ENCODE measurements at regions not wholly inside any gene's neighbourhood (a gene's known extent, or its start where the extent isn't known, plus 50 kb on each side); places are given as distances from the start of the nearest gene placed in this dataset.

GRCh38 chr13:73633817-73634460 lies 500.3 kb downstream of the KLF12 start:
- WGBS, 2 experiments = 42 to 66% methylated on average over 4 of the region's 4 CpGs
- no peak overlapping the region for H3K27ac ChIP-seq (ENCODE audit: insufficient read depth, low read depth, low read length, poor library complexity, severe bottlenecking)
- H3K4me3 ChIP-seq (ENCODE audit: insufficient read depth, low read depth, low read length) = no peak overlapping the region
- H3K27me3 ChIP-seq (ENCODE audit: control insufficient read depth, insufficient read depth, low read length, poor library complexity, severe bottlenecking) = no peaks in the 10 kb centered on the region
- no peaks in the 10 kb centered on the region for H3K36me3 ChIP-seq (ENCODE audit: control insufficient read depth, insufficient read depth, low read length)
- H3K9me3 ChIP-seq (ENCODE audit: control insufficient read depth, low read length) = no peaks in the 10 kb centered on the region
- H3K4me1 ChIP-seq (ENCODE audit: control insufficient read depth, insufficient read depth, low read length) = no peaks in the 10 kb centered on the region

- no peaks in the 10 kb centered on the region for H3K4me1 ChIP-seq (ENCODE audit: control insufficient read depth, insufficient read depth, low read length)
- WGBS, 2 experiments = 95 to 97% methylated on average over 5 of the region's 5 CpGs
- no peaks in the 10 kb centered on the region for H3K9me3 ChIP-seq (ENCODE audit: control insufficient read depth, low read length)
- H3K4me3 ChIP-seq (ENCODE audit: insufficient read depth, low read depth, low read length) = no peak overlapping the region
- no peaks in the 10 kb centered on the region for H3K36me3 ChIP-seq (ENCODE audit: control insufficient read depth, insufficient read depth, low read length)
- H3K27me3 ChIP-seq (ENCODE audit: control insufficient read depth, insufficient read depth, low read length, poor library complexity, severe bottlenecking) = no peaks in the 10 kb centered on the region
- no peak overlapping the region for H3K27ac ChIP-seq (ENCODE audit: insufficient read depth, low read depth, low read length, poor library complexity, severe bottlenecking)
Measured at GRCh38 chr13:73631411-73631810, 502.8 kb downstream of the KLF12 start.

GRCh38 chr13:73625562-73626339 lies 508.5 kb downstream of the KLF12 start:
- H3K4me1 ChIP-seq (ENCODE audit: control insufficient read depth, insufficient read depth, low read length) = no peaks in the 10 kb centered on the region
- no peaks in the 10 kb centered on the region for H3K27me3 ChIP-seq (ENCODE audit: control insufficient read depth, insufficient read depth, low read length, poor library complexity, severe bottlenecking)
- no peaks in the 10 kb centered on the region for H3K36me3 ChIP-seq (ENCODE audit: control insufficient read depth, insufficient read depth, low read length)
- H3K9me3 ChIP-seq (ENCODE audit: control insufficient read depth, low read length) = no peaks in the 10 kb centered on the region
- 96 to 97% methylated on average over 7 to 8 of the region's 8 CpGs for WGBS, 2 experiments
- no peak overlapping the region for H3K27ac ChIP-seq (ENCODE audit: insufficient read depth, low read depth, low read length, poor library complexity, severe bottlenecking)
- H3K4me3 ChIP-seq (ENCODE audit: insufficient read depth, low read depth, low read length) = no peak overlapping the region

GRCh38 chr13:73623281-73623680 lies 510.9 kb downstream of the KLF12 start:
- Histone ChIP-seq H3K27ac (ENCODE audit: insufficient read depth, low read depth, low read length, poor library complexity, severe bottlenecking) (no peak overlapping the region), H3K4me3 (ENCODE audit: insufficient read depth, low read depth, low read length) (no peak overlapping the region), H3K4me1 (ENCODE audit: control insufficient read depth, insufficient read depth, low read length) (no peaks in the 10 kb centered on the region), H3K9me3 (ENCODE audit: control insufficient read depth, low read length) (no peaks in the 10 kb centered on the region), H3K27me3 (ENCODE audit: control insufficient read depth, insufficient read depth, low read length, poor library complexity, severe bottlenecking) (no peaks in the 10 kb centered on the region), H3K36me3 (ENCODE audit: control insufficient read depth, insufficient read depth, low read length) (no peaks in the 10 kb centered on the region)
- 92 to 94% methylated on average over 3 of the region's 3 CpGs for WGBS, 2 experiments

GRCh38 chr13:73622381-73622780 lies 511.8 kb downstream of the KLF12 start:
- no peaks in the 10 kb centered on the region for H3K27me3 ChIP-seq (ENCODE audit: control insufficient read depth, insufficient read depth, low read length, poor library complexity, severe bottlenecking)
- 87 to 92% methylated on average over 2 to 3 of the region's 3 CpGs for WGBS, 2 experiments
- H3K36me3 ChIP-seq (ENCODE audit: control insufficient read depth, insufficient read depth, low read length) = no peaks in the 10 kb centered on the region
- H3K4me3 ChIP-seq (ENCODE audit: insufficient read depth, low read depth, low read length) = no peak overlapping the region
- H3K27ac ChIP-seq (ENCODE audit: insufficient read depth, low read depth, low read length, poor library complexity, severe bottlenecking) = no peak overlapping the region
- H3K4me1 ChIP-seq (ENCODE audit: control insufficient read depth, insufficient read depth, low read length) = no peaks in the 10 kb centered on the region
- no peaks in the 10 kb centered on the region for H3K9me3 ChIP-seq (ENCODE audit: control insufficient read depth, low read length)

GRCh38 chr13:73618275-73618865 lies 515.8 kb downstream of the KLF12 start:
- no peak overlapping the region for H3K27ac ChIP-seq (ENCODE audit: insufficient read depth, low read depth, low read length, poor library complexity, severe bottlenecking)
- no peak overlapping the region for H3K4me3 ChIP-seq (ENCODE audit: insufficient read depth, low read depth, low read length)
- no peaks in the 10 kb centered on the region for H3K27me3 ChIP-seq (ENCODE audit: control insufficient read depth, insufficient read depth, low read length, poor library complexity, severe bottlenecking)
- WGBS, 2 experiments = 75 to 87% methylated on average over 7 to 9 of the region's 9 CpGs
- no peaks in the 10 kb centered on the region for H3K36me3 ChIP-seq (ENCODE audit: control insufficient read depth, insufficient read depth, low read length)
- H3K4me1 ChIP-seq (ENCODE audit: control insufficient read depth, insufficient read depth, low read length) = no peaks in the 10 kb centered on the region
- H3K9me3 ChIP-seq (ENCODE audit: control insufficient read depth, low read length) = no peaks in the 10 kb centered on the region

- WGBS, 2 experiments = 96 to 97% methylated on average over 3 of the region's 3 CpGs
- H3K27me3 ChIP-seq (ENCODE audit: control insufficient read depth, insufficient read depth, low read length, poor library complexity, severe bottlenecking) = no peaks in the 10 kb centered on the region
Measured at GRCh38 chr13:73616861-73617260, 517.3 kb downstream of the KLF12 start.

GRCh38 chr13:73610799-73611592 lies 523.2 kb downstream of the KLF12 start:
- no peaks in the 10 kb centered on the region for H3K27me3 ChIP-seq (ENCODE audit: control insufficient read depth, insufficient read depth, low read length, poor library complexity, severe bottlenecking)
- no peaks in the 10 kb centered on the region for H3K9me3 ChIP-seq (ENCODE audit: control insufficient read depth, low read length)
- no peak overlapping the region for H3K4me3 ChIP-seq (ENCODE audit: insufficient read depth, low read depth, low read length)
- WGBS, 2 experiments = 88 to 93% methylated on average over 4 to 5 of the region's 6 CpGs
- H3K36me3 ChIP-seq (ENCODE audit: control insufficient read depth, insufficient read depth, low read length) = no peaks in the 10 kb centered on the region
- H3K27ac ChIP-seq (ENCODE audit: insufficient read depth, low read depth, low read length, poor library complexity, severe bottlenecking) = no peak overlapping the region
- no peaks in the 10 kb centered on the region for H3K4me1 ChIP-seq (ENCODE audit: control insufficient read depth, insufficient read depth, low read length)

More at GRCh38 chr13:73616861-73617260, 517.3 kb downstream of the KLF12 start:
- H3K9me3 ChIP-seq (ENCODE audit: control insufficient read depth, low read length) = no peaks in the 10 kb centered on the region
- no peaks in the 10 kb centered on the region for H3K4me1 ChIP-seq (ENCODE audit: control insufficient read depth, insufficient read depth, low read length)
- no peaks in the 10 kb centered on the region for H3K36me3 ChIP-seq (ENCODE audit: control insufficient read depth, insufficient read depth, low read length)
- H3K27ac ChIP-seq (ENCODE audit: insufficient read depth, low read depth, low read length, poor library complexity, severe bottlenecking) = no peak overlapping the region
- no peak overlapping the region for H3K4me3 ChIP-seq (ENCODE audit: insufficient read depth, low read depth, low read length)

- no peak overlapping the region for H3K27ac ChIP-seq (ENCODE audit: insufficient read depth, low read depth, low read length, poor library complexity, severe bottlenecking)
- 90 to 92% methylated on average over 7 of the region's 7 CpGs for WGBS, 2 experiments
Measured at GRCh38 chr13:73608711-73609485, 525.3 kb downstream of the KLF12 start.

More at GRCh38 chr13:73608711-73609485, 525.3 kb downstream of the KLF12 start:
- Histone ChIP-seq H3K36me3 (ENCODE audit: control insufficient read depth, insufficient read depth, low read length) (no peaks in the 10 kb centered on the region), H3K9me3 (ENCODE audit: control insufficient read depth, low read length) (no peaks in the 10 kb centered on the region), H3K4me3 (ENCODE audit: insufficient read depth, low read depth, low read length) (no peak overlapping the region), H3K4me1 (ENCODE audit: control insufficient read depth, insufficient read depth, low read length) (no peaks in the 10 kb centered on the region), H3K27me3 (ENCODE audit: control insufficient read depth, insufficient read depth, low read length, poor library complexity, severe bottlenecking) (no peaks in the 10 kb centered on the region)

Measured in ectodermal cell (in vitro differentiated cells).